G401 (cell line): ENCODE measurements at regions not wholly inside any gene's neighbourhood (a gene's known extent, or its start where the extent isn't known, plus 50 kb on each side); places are given as distances from the start of the nearest gene placed in this dataset.
"Not testable (repeated sequence)": the region's sequence is repeated elsewhere in the genome, so short reads cannot be mapped to it uniquely, and the experiment has no call there.

Experiments
- DNase-seq: peaks from one replicate; pipeline ENCODE4 v3.0.0-alpha.2; 2015; ENCODE audit warnings: low spot score
- in situ Hi-C: cut with HindIII; loops from 2 replicates; pipeline ENCODE4 v1.10.0; 2016; ENCODE audit warnings: low sequenced_read_pairs, mixed read lengths

DNA sequence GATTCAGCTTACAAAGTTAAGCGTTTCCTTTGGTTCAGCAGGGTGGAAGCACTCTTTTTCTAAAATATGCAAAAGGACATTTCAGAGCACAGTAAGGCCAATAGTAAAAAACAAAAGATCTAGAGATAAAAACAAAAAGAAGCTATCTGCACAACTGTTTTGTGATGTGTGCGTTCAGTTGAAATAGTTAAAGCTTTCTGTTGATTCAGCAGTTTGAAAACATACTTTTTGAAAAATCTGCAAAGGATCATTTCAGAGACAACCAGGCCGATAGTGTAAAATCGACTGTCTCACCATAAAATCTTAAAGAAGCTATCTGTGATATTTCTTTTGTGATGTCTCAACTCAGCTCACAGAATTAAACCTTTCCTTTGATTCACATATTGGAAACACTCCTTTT, 300.0 kb upstream of the ALG10B start:
- DNase-seq = no peak
- in situ Hi-C loops = no loop called here

DNA sequence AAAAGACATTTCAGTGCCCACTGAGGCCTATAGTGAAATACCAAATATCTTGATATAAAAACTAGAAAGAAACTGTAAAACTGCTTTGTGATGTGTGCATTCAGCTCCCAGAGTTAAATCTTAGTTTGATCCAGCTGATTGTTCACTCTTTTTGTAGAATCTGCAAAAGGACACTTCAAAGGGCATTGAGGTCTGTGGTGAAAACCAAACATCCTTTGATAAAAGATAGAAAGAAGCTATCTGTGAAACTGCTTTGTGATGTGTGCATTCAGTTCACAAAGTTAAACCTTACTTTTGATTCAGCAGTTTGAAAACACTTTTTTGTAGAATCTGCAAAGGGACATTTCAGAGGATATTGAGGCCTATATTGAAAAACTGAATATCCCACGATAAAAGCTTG, 290.7 kb upstream of the ALG10B start:
- no peak for DNase-seq
- in situ Hi-C loops = no loop called here

DNA sequence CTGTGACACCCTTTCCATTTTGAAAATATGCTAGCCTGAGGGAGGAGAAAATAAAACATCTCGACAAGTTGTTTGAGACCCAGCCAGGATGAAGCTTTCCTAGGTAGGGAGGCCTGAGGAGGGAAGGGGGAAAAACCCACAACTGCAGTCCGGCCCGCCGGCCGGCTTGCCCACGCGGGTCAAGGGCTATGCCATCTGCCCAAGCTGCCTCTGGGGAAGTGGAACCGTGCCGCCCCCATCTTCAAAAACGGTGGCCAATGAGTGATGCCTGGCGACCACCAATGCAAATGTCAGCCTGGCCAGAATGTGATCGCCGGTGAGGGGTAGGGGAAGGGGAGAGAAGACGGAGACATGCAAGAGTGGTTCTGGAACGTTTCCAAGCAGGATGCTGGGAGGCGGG, 263.5 kb upstream of the ALG10B start:
- in situ Hi-C loops = no loop called here

DNA sequence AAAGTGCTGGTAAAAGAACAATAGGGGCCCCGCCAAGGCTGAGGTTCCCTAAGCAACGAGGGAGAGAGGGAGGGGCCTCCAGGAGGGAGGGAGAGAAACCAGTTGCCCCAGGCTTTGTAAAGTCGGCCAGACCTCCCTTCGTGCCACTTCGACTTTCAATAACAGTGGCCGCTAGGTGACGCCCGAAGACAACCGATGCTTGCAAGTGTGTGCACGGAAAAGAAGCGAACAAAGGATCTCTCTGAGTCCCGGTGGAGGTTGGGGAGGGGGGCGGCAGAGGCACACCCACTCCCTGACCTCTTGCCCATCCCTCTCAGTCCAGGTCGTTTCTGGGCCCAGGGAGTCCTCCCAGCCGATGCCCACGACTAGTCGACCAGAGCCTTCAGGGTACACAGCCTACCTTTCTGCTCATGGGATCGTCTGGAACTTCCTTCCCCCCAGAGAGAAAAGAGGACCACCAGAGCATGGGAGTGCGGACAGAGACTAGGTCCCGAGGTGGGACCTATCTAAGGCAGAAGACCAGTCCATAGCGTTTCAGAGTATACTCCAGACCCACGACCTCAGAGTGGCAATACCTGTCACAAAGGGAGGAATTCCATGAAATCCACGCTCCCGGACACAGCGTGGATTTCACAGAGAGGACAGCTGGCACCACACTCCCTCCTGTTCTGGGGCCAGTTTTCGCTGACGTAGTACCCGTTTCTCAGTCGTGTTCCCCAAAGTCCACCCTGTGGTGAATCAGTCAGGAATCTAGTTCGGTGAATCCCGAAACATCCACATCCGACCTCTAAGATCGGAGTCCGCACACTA, 262.7 kb upstream of the ALG10B start:
- in situ Hi-C loops = no loop called here
- DNase-seq = no peak

More for the DNA sequence above, 263.5 kb upstream of the ALG10B start:
- DNase-seq = no peak

DNA sequence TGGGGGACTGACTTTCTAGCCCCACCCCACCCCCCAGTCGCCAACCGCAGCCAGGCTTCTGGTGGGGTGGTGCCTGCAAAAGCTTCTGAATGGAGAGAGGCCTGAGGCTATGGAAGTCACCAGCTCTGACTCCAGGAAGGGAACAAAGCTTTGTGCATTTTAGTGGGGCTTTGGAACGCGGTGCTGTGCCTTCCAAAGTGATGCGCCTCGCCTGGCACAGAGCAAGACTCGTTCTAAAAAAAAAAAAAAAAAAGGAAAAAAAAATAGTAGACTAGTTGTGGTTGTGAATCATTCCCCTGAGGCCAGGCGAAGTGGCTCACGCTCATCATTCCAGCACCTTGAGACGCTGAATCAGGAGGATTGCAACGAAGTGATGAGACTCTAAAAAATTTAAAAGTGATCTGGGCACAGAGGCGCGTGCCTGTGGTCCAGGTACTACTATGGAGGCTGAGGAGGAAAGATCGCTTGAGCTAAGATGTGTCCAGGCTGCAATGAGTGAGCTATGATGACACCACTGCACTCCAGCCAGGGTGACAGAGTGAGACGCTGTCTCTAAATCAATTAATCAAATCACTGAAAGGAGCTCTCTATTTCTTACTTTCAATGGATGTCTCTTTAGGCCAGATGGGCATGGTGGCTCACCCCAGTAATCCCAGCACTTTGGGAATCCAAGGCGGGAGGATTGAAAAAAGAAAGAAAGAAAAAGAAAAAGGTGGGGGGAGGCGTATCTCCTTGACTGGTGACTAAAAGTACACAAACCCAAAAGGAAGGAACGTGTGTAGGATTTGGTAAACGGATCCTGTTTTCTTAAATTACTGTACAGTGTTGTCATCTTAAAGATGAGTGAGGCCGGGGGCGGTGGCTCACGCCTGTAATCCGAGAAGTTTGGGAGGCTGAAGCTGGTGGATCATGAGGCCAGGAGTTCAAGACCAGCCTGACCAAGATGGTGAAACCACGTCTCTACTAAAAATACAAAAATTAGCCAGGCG, 259.6 kb upstream of the ALG10B start:
- DNase-seq = no peak
- in situ Hi-C loops = no loop called here

DNA sequence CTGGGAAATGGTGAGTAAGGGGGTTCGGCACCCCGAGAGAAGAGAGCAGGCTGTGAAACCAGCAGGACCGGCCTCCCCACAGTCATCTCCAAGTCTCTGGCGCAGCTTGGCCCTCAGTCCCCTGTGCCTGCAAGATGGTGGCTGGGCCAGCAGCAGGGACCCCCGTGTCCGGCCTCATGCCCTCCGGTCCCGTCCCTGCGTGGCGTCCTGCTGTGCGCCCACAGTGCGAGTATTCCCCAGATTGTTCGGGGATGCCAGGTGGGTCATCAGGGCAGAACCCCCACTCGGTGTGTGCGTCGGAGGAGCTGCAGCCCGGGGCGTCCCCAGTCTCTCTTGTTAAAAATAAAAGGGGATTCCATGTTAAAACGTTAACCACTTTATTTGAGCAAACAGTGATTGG, 216.9 kb upstream of the ALG10B start:
- no peak for DNase-seq
- in situ Hi-C loops = no loop called here

DNA sequence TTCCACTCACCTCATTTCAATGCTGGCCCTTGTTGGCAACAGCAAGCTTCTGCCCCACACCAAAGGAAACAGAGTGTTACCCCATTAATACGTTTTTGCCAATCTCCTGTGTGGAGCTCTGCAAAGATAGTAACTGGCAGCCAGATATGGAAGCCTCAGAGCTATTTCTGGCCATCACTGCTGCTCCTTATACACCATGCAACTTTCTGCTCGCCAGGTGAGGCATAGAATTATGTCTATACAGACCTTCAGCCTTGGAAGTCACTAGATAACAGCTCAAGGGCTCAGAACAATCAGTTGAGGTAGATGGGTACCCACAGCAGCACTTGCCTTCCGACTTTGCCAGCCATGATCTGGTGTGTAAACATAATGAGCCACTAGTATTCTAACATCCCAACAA, 214.8 kb upstream of the ALG10B start:
- in situ Hi-C loops = no loop called here
- no peak for DNase-seq

DNA sequence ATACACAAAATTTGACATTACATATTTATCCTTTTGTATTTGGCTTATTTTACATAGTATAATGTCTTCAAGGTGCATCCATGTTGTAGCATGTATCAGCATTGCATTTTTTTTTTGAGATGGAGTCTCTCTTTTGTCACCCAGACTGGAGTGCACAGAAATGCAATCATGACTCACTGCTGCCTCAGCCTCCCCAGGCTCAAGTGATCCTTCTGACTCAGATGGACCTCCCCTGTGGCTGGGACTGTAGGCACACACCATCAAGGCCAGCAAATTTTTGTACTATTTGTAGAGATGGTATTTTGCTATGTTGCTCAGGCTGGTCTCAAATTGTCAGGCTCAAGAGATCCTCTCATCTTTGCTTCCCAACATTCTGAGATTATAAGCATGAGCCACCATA, 214.4 kb upstream of the ALG10B start:
- in situ Hi-C loops = no loop called here
- no peak for DNase-seq

DNA sequence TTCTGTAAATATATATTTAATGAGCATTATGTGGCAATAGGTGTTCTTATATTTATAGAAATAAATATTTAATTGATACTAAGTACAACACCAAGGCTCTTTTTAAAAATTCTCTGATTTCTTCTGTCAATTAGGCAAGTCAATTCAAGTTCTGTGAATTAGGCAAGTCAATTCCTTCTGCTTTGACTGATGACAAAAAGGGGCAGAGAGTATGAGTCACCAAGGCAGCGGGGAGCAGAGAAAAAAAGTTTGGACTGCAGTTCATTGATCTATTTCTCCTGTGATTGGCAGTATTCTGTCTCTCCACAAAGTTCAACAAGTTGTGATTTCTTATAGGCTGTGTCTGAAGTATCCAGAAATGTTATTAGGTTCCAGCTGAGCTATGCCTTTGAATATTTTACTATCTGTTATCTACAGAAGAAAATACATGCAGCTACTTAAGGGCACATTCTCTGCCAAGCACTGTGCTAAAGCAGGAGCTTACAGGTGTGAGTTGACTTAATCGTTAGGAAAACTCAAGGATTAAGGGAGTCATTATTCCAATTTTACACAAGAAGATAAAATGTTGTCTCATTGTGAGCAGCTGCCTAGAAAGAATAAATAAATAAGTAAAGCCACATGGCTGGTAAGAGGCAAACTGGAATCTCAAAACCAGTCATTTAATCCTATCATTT, 206.4 kb upstream of the ALG10B start:
- DNase-seq = no peak
- in situ Hi-C loops = no loop called here

DNA sequence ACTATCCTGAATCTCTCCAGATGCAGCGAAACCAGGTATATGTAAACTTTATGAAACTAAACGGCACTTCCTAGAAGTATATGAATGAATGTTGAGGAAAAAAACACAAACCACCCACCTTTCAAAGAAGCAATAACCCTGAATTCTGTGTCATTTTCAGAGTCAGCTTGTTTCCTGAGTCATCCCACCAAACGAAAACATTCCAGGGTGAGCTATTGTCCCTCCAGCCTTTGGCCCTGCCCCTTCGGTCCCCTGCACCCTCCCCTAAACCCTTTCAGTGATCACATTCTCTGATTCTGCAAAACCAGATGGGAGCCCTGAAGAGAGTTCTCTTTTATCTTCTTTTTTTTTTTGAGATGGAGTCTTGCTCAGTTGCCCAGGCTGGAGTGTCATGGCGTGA, 202.6 kb upstream of the ALG10B start:
- in situ Hi-C loops = no loop called here
- DNase-seq = no peak

DNA sequence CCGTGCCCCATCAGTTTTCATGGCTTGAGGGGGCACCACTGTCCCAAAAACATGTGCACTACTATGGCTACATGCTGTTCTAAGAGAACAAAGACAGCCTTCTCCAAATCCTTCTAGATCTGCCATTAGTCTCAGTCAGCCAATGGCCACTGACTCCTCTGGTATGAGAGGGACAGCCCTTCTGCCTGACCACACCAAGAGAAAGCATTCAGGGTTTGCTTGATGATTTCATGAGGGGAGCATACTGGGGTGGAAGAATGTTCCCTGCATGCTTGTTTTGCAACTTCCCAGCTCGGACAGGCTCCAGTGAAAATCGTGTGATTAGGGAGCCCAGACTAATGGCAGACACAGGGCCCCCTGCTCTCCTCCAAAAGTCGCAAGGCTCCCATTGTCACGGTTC, 199.6 kb upstream of the ALG10B start:
- in situ Hi-C loops = no loop called here
- DNase-seq = no peak

DNA sequence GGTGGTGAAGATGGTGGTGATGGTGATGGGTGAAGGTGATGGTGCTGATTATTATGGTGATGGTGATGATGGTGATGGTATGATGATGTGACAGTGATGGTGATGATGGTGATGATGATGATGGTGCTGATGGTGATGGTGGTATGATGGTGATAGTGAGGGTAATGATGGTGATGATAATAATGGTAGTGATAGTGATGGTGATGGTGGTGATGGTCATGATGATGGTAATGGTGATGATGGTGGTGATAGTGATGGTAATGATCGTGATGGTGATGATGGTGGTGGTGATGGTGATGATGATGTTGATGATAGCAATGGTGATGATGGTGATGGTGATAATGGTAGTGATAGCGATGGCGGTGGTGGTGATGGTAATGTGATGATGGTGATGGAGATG, 197.9 kb upstream of the ALG10B start:
- DNase-seq = no peak
- in situ Hi-C loops = no loop called here

DNA sequence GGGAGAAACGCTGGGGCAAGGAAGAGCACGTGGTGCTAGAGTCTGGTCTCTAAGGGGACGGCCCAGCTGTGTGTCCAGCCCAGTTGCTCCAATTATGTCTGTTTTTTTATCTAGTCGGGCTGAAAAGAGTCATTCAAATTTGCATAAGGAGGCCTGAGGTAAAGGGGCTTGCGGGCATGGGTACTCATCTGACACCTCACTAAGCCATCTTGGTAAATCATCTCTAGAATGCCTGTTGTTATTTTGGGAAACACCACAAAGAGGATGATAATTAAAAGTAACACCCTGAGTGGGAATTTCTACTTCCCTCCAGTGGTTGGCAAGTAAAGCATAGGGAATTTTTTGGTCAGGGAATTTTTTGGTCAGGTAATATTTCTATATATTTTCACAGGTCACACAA, 196.1 kb upstream of the ALG10B start:
- DNase-seq = no peak
- in situ Hi-C loops = no loop called here

DNA sequence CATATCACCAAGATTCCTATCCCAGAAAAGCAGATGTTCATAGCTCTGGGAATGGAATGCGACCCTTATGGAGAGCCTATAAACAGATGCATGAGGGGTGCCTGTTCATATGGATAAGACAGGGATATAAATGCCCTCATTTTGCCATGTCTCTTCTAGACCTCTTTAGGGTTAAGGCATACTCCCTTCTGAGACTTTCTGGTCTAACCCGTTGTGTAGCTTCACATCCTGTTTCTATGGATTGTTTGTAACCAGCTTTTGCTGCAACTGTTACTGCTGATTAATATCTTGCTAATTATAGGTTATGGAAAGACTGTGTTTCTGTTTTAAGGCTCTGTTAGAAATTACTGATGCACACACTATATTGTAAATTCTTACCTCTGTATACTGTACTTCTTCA, 193.5 kb upstream of the ALG10B start:
- in situ Hi-C loops, DNase-seq: not testable (repeated sequence)

DNA sequence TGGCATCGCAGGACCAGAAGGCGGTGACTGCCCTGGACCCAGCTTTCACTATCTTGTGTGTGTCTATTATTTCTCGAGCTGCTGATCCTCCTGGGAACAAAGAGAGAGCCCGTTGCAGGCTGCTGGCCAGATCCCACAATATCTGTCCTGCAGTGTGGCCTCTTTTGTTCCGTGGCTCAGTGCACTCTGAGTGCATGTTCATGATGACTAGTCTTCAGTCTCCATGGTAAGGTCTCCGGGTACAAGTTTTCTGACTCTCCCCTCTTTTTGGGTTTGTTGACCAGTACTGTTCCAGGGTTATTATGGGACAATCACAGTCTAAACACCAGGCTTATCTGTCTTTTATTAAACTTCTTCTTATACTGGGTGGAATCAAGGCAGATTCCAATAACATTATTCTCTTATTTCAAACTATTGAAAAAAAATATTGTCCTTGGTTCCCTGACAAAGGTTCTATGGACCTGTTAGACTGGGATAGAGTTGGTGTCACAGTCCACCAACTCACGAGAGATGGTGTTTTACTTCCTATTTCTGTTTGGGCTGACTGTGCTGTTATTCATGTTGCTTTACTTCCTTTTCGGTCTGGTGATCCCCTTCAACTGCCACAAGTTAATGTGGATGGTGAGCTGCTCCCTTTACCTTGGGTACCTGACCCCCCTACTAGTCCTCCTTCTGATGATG, 192.9 kb upstream of the ALG10B start:
- DNase-seq = no peak

DNA sequence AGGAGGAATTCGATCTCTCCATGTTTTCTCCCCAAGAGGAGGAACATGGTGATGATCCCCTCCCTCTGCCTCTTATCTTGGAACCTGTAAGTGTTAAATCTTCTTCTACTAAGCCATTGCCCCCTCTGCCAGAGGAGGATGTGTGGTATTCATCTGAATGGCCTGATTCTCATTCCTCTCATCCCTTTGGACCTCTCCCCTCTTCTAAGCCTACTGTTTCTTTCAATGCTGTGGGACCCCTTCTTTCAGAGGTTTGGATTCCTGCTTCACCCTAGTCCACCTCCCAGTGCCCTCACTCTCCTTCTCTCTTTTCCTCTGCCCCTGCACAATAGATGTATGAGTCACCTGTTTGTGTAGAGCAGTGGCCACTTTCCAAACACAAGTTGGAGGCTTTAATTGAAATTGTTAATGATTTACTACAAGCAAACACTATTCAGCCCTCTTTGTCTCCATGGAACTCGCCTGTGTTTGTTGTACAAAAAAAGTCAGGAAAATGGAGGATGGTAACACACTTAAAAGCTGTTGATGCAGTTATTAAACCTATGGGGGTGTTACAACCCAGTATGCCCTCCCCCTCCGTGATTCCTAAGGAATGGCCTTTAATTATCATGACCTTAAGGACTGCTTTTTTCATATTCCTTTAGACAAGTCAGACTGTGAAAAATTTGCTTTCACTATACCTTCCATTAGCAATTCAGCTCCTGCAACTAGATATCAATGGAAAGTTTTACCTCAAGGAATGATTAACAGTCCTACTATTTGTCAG, 192.1 kb upstream of the ALG10B start:
- in situ Hi-C loops = no loop called here
- DNase-seq = no peak

More for the DNA sequence above, 192.9 kb upstream of the ALG10B start:
- in situ Hi-C loops = no loop called here

DNA sequence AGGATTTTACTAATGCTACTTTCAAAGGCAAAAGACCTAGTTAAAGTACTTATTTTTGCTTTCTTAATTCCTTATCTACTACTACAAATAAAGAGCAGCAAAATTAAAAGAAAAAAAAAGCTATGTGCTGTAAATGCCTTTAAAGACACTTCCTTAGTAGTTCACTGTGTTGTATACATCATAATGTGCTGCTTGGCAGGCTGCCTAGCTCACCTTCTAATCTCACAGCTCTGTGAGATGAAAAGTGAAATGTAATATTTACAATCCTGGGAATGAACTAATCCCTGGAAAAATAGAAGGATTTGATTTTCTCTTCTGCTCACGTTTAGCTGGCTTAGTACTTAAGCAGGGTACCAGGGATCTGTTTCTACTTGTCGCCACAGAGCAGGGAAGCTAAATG, 184.4 kb upstream of the ALG10B start:
- in situ Hi-C loops = no loop called here
- DNase-seq = no peak

DNA sequence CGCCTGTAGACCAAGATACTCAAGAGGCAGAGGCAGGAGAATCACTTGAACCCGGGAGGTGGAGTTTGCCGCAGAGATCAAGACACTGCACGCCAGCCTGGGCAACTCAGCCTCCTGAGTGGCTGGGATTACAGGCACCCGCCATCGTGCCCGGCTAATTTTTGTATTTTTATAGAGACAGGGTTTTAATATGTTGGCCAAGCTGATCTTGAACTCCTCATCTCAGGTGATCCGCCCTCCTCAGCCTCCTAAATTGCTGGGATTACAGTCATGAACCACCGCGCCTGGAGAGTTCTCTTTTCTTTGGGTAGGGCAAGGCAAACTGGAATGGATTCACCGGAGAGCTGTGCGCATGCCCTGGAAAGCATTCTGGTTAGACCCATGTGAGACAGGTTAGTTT, 179.3 kb upstream of the ALG10B start:
- DNase-seq = no peak
- in situ Hi-C loops = no loop called here

DNA sequence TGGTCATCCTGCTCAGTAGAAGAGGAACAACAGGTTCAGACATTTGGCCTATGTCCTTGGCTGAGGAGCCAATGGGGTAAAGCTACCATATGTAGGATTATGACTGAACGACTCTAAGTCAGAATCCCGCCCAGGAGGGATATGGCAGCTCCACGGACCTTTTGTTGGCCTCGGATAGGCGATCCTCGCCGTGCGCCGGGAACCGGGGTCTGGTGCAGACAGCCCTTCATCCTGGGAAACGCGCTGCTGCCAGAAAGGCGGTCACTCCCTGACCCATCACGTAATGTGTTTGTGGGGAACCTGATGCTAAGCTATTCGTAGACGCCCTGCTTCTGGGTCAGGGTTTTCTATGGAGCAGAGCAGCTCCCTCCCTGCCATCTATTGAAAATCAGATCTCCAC, 178.9 kb upstream of the ALG10B start:
- peak; percentile 2 for DNase-seq
- in situ Hi-C loops = no loop called here
